ENCODE measurements at regions not wholly inside any gene's neighbourhood (a gene's known extent, or its start where the extent isn't known, plus 50 kb on each side); places are given as distances from the start of the nearest gene placed in this dataset.

DNA sequence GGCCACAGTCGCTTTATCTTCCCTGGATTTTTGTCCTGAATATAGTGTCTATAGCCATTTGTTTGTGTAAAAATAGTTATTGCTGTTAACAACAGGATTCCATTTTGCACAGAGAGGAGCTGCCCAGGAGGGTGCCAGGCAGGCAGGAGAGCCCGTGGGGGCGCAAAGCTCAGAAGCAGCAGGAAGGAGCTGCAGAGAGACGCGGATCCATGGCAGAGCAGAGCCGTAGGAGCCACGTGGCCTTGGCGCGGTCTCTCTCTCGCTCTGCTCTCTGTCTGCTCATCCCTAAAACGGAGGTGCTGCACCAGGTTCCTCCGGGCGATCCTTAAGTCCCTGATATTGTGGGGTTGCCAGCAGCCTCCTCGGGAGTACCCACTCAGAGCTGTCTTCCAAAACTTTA lies 185.3 kb upstream of the MYT1L start:
- no peaks in the 10 kb centered on the region for H3K79me2 ChIP-seq (ENCODE audit: insufficient read depth, low read length)
- H3K27ac ChIP-seq (ENCODE audit: low read depth, low read length): no peak overlapping the region
- no peaks in the 10 kb centered on the region for H3K36me3 ChIP-seq (ENCODE audit: low read length)
- no peak overlapping the region for H3K4me3 ChIP-seq (ENCODE audit: insufficient read depth, low read length, poor library complexity, severe bottlenecking)
- TF ChIP-seq EZH2phosphoT487 (conservative IDR thresholded peaks at IDR 0.05; ENCODE audit: low read length): no peak
- TF ChIP-seq, protein P1, sequence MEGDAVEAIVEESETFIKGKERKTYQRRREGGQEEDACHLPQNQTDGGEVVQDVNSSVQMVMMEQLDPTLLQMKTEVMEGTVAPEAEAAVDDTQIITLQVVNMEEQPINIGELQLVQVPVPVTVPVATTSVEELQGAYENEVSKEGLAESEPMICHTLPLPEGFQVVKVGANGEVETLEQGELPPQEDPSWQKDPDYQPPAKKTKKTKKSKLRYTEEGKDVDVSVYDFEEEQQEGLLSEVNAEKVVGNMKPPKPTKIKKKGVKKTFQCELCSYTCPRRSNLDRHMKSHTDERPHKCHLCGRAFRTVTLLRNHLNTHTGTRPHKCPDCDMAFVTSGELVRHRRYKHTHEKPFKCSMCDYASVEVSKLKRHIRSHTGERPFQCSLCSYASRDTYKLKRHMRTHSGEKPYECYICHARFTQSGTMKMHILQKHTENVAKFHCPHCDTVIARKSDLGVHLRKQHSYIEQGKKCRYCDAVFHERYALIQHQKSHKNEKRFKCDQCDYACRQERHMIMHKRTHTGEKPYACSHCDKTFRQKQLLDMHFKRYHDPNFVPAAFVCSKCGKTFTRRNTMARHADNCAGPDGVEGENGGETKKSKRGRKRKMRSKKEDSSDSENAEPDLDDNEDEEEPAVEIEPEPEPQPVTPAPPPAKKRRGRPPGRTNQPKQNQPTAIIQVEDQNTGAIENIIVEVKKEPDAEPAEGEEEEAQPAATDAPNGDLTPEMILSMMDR (IDR thresholded peaks at IDR 0.05; ENCODE audit: insufficient read depth, low read length, poor library complexity, severe bottlenecking): no peak
- no peaks in the 10 kb centered on the region for H3K27me3 ChIP-seq (ENCODE audit: low read length)
- H3K4me2 ChIP-seq (ENCODE audit: low read depth, low read length, poor library complexity, severe bottlenecking): no peak overlapping the region
- no peak overlapping the region for H2AFZ ChIP-seq (ENCODE audit: low read depth, low read length, severe bottlenecking)
- H4K20me1 ChIP-seq (ENCODE audit: low read depth, low read length): no peaks in the 10 kb centered on the region
- no peak overlapping the region for H3K9ac ChIP-seq (ENCODE audit: low read length)
- no peaks in the 10 kb centered on the region for H3K9me3 ChIP-seq (ENCODE audit: insufficient read depth, low read length)
- H3K9me2 ChIP-seq (replicated peaks; ENCODE audit: insufficient read depth, low read length): no peaks in the 10 kb centered on the region
- H3F3A ChIP-seq (ENCODE audit: insufficient read depth): no peaks in the 10 kb centered on the region

DNA sequence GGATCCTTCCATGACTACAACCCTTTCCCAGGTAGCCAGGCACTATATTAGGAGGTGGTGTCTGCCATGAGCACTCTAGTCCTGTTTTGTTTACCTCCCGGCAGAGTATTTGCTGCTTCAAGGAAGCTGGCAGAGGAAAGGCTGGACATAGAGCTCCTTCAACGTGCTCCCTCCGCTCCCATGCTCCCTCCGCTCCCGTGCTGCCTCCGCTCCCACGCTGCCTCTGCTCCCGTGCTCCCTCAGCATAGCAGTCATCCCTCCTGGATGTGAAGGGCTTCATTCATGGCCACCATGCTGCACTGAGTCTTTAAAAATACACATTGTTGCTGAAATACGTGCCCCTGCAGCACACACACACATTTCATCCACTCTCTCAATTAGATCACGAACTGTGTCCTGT lies 181.9 kb upstream of the MYT1L start:
- Histone ChIP-seq H3K9me2 (replicated peaks; ENCODE audit: insufficient read depth, low read length) (no peaks in the 10 kb centered on the region), H3K4me3 (ENCODE audit: insufficient read depth, low read length, poor library complexity, severe bottlenecking) (no peak overlapping the region), H3K27me3 (ENCODE audit: low read length) (no peaks in the 10 kb centered on the region; the same call in 1 of the 2 replicates), H3K9me3 (ENCODE audit: insufficient read depth, low read length) (no peaks in the 10 kb centered on the region), H3F3A (ENCODE audit: insufficient read depth) (no peaks in the 10 kb centered on the region), H3K27ac (ENCODE audit: low read depth, low read length) (no peak overlapping the region), H3K79me2 (ENCODE audit: insufficient read depth, low read length) (no peaks in the 10 kb centered on the region), H3K4me2 (ENCODE audit: low read depth, low read length, poor library complexity, severe bottlenecking) (no peak overlapping the region), H3K36me3 (ENCODE audit: low read length) (no peaks in the 10 kb centered on the region), H4K20me1 (ENCODE audit: low read depth, low read length) (no peaks in the 10 kb centered on the region), H2AFZ (ENCODE audit: low read depth, low read length, severe bottlenecking) (no peak overlapping the region), H3K9ac (ENCODE audit: low read length) (no peak overlapping the region)
- TF ChIP-seq EZH2phosphoT487 (conservative IDR thresholded peaks at IDR 0.05; ENCODE audit: low read length): no peak
- TF ChIP-seq, protein P1 (IDR thresholded peaks at IDR 0.05; ENCODE audit: insufficient read depth, low read length, poor library complexity, severe bottlenecking): no peak

DNA sequence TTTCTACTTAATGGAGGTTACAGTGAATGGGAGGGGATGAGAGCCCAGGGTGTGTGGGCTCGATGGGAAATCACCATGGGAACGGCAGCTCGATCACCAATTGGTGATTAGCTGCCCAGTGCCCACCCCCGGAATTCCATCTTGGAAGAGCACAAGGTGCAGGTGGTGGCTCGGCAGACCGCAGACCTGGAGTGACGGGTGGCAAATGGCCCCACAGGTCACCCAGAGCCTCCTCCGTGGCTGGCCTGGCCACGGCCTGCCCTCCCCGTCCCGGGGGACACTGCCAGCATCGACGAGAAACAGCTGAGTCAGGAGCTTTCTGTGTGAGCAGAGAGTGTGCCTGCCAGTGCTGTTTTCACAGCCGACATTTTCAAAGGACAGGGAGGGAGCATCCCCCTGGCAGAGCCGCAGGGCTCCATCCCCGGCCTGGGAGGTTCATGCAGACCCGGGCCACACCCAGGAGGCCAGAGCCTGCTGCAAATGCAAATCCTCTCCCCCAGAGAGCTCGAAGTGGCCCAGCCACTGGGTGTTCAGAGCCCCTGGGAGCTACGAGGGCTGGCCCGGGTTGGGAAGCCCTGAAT lies 176.4 kb upstream of the MYT1L start:
- H3K9me3 ChIP-seq (ENCODE audit: insufficient read depth, low read length): no peaks in the 10 kb centered on the region
- H2AFZ ChIP-seq (ENCODE audit: low read depth, low read length, severe bottlenecking): no peak overlapping the region
- no peak overlapping the region for H3K9ac ChIP-seq (ENCODE audit: low read length)
- no peak overlapping the region for H3K4me3 ChIP-seq (ENCODE audit: insufficient read depth, low read length, poor library complexity, severe bottlenecking)
- H3K27me3 ChIP-seq (ENCODE audit: low read length): no peaks in the 10 kb centered on the region; the same call in 1 of the 2 replicates
- no peak for TF ChIP-seq EZH2phosphoT487 (conservative IDR thresholded peaks at IDR 0.05; ENCODE audit: low read length)
- TF ChIP-seq, protein P1 (IDR thresholded peaks at IDR 0.05; ENCODE audit: insufficient read depth, low read length, poor library complexity, severe bottlenecking): no peak
- no peaks in the 10 kb centered on the region for H4K20me1 ChIP-seq (ENCODE audit: low read depth, low read length)
- H3K27ac ChIP-seq (ENCODE audit: low read depth, low read length): no peak overlapping the region
- H3F3A ChIP-seq (ENCODE audit: insufficient read depth): no peaks in the 10 kb centered on the region
- H3K36me3 ChIP-seq (ENCODE audit: low read length): no peaks in the 10 kb centered on the region
- H3K79me2 ChIP-seq (ENCODE audit: insufficient read depth, low read length): no peaks in the 10 kb centered on the region
- no peak overlapping the region for H3K4me2 ChIP-seq (ENCODE audit: low read depth, low read length, poor library complexity, severe bottlenecking)
- no peaks in the 10 kb centered on the region for H3K9me2 ChIP-seq (replicated peaks; ENCODE audit: insufficient read depth, low read length)

Data from SU-DHL-6 (cell line).